DND-41 (cell line): ENCODE measurements at regions not wholly inside any gene's neighbourhood (a gene's known extent, or its start where the extent isn't known, plus 50 kb on each side); places are given as distances from the start of the nearest gene placed in this dataset.

Source experiments
- EZH2 ChIP-seq: IDR thresholded peaks from 3 replicates; pipeline ENCODE4 v1.6.1; 2012; ENCODE audit warnings: borderline replicate concordance, low read depth, mild to moderate bottlenecking, moderate library complexity, low read length, inconsistent platforms; ENCODE audit not compliant: severe bottlenecking
- TF ChIP-seq, protein P1 (sequence below): IDR thresholded peaks from 2 replicates; pipeline ENCODE4 v1.5.1; 2012; ENCODE audit warnings: borderline replicate concordance, low read length, moderate library complexity, mild to moderate bottlenecking; ENCODE audit not compliant: poor library complexity, severe bottlenecking; ENCODE audit errors: extremely low read depth

DNA sequence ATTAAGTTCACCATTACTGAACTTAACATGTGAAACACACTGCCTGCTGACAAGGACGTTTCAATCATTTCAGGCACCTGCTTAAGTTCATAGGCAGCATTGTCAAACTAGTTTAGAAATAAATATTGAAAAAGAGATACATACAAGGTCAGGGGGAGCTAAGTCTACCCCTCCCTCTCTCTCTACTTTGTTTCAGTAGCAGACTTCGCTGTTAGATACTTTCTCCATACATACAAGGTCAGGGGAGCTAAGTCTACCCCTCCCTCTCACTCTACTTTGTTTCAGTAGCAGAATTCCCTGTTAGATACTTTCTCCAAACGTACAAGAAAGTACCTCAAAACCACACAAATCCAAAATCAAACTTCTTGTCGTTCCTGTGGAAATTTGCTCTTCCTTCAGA lies 387.4 kb upstream of the PDE4D start:
- TF ChIP-seq, protein P1, sequence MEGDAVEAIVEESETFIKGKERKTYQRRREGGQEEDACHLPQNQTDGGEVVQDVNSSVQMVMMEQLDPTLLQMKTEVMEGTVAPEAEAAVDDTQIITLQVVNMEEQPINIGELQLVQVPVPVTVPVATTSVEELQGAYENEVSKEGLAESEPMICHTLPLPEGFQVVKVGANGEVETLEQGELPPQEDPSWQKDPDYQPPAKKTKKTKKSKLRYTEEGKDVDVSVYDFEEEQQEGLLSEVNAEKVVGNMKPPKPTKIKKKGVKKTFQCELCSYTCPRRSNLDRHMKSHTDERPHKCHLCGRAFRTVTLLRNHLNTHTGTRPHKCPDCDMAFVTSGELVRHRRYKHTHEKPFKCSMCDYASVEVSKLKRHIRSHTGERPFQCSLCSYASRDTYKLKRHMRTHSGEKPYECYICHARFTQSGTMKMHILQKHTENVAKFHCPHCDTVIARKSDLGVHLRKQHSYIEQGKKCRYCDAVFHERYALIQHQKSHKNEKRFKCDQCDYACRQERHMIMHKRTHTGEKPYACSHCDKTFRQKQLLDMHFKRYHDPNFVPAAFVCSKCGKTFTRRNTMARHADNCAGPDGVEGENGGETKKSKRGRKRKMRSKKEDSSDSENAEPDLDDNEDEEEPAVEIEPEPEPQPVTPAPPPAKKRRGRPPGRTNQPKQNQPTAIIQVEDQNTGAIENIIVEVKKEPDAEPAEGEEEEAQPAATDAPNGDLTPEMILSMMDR = no peak
- no peak for TF ChIP-seq EZH2
